A673 (cell line): ENCODE measurements at regions not wholly inside any gene's neighbourhood (a gene's known extent, or its start where the extent isn't known, plus 50 kb on each side); places are given as distances from the start of the nearest gene placed in this dataset.

ENCODE experiments used
- CTCF ChIP-seq: fragments of 300-800, 200-600 bp; sonication (generic); conservative IDR thresholded peaks from 2 replicates; pipeline ENCODE4 v1.5.1; 2017; ENCODE audit warnings: low read depth, mild to moderate bottlenecking, antibody characterized with exemption, low read length, moderate library complexity, mixed read lengths
- EZH2 ChIP-seq: fragments of 200-600 bp; sonication (generic); IDR thresholded peaks from 2 replicates; pipeline ENCODE4 v1.6.1; 2017; ENCODE audit warnings: borderline replicate concordance, low read depth, mild to moderate bottlenecking, mixed read lengths, antibody characterized with exemption, low read length; ENCODE audit not compliant: poor library complexity, severe bottlenecking

GRCh38 chr6:14784596-14785492 lies 461.0 kb upstream of the JARID2 start:
- TF ChIP-seq CTCF: no peak
- TF ChIP-seq EZH2: no peak
